GM18868 (cell line): ENCODE measurements at regions not wholly inside any gene's neighbourhood (a gene's known extent, or its start where the extent isn't known, plus 50 kb on each side); places are given as distances from the start of the nearest gene placed in this dataset.
"Not testable (repeated sequence)": the region's sequence is repeated elsewhere in the genome, so short reads cannot be mapped to it uniquely, and the experiment has no call there.

ENCODE experiments used
- ATAC-seq: cut with Tn5 transposase; IDR thresholded peaks from one replicate; pipeline ENCODE4 v1.9.1; 2021; ENCODE audit warnings: mild to moderate bottlenecking, moderate library complexity; ENCODE audit not compliant: unreplicated experiment

DNA sequence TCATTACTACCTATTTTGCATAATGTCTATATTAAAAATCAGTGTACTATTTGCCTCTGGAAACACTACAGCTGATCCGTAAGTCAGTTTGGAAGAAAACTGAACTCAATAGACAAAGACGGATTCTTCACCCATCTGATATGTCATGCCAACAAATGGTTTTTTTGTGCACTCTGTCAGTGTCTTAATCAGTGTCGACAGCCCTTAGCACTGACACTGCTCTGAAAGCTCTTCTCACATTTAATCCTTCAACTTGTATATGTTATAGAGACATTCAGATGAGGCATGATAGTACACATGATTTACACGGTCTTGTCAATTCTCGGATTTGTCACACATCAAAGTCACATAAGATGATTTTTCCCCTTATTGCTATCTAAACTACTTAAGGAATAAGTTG is 347.5 kb upstream of the GALNT5 start:
- ATAC-seq: no peak

GRCh38 chr2:156915332-156915731 is 342.2 kb upstream of the GALNT5 start:
- ATAC-seq: no peak

DNA sequence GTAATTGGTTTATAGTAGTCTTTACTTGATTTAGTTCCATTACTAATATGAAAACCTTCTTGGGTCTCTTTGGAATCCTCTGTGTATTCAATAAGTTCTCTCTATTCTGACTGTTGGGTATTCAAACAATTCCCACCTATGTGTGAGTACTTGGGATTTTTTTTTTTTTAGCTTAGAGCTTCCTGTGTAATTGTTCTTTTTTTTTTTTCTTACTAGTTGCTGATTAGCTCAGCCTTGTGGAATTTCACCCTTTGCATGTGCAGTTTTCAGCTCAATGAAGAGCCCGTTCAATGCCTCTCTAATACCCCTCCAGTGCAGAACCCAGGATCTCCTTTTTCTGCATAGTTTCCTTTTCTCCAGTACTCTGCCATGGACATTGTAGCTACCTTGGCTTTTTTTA is 339.1 kb upstream of the GALNT5 start:
- no peak for ATAC-seq

GRCh38 chr2:156930423-156930822 is 327.1 kb upstream of the GALNT5 start:
- ATAC-seq: no peak

GRCh38 chr2:156933645-156934225 is 323.8 kb upstream of the GALNT5 start:
- no peak for ATAC-seq

DNA sequence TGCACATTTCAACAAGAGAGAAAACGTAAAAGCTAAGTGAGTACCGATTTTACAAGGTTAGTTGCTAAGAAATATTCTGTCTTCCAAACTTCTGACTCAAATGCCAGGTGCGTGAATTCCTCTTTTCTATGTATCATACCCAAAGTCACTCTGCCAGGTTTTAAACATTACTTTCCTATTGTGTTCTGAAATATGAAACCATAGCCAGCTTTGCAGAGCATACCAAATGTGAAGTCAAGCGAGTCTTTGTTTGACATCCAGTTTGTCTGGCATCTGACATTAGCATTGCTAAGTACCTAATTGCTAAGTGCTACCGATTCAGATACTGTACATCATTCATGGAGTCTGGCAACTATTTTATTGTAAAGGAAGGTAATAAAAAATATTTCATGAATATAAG is 321.9 kb upstream of the GALNT5 start:
- no peak for ATAC-seq

GRCh38 chr2:156937430-156937829 is 320.1 kb upstream of the GALNT5 start:
- no peak for ATAC-seq

DNA sequence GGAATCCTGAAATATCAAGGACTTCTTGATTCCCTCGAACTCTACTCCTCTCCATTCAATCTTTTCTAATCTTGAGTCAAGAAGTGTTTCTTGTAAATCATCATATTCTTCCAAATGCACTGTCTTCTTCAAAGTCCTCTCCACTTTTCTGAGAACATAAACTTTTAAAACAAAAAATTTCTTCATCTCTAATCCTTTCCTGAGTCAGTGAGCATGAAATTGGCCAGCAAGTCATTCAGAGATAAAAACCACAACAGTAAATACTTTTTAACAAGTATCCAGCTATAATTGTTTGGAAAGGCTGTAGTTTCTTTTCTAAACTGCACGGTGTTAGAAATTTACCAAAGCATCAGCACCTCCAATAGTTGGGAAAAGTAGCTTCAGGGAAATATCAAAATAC is 312.6 kb upstream of the GALNT5 start:
- no peak for ATAC-seq

DNA sequence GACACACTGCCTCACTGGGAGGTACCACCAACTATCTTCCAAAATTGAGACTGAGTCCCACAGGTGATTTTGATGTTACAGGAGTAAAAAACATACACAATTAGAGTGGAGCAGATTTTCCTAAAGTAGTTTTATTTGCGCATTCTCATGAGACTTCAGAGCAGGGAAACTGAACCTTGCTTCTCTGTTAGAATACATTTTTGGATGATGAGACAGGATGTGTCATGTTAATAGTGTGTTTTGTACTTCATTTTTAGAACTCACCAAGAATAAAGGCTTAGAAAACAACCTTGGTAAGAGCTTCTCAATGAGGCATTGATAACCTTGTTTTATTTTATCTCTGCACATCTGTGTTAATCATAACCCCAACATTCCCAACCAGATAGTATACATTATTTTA is 310.2 kb upstream of the GALNT5 start:
- no peak for ATAC-seq

- ATAC-seq: no peak
These were observed 301.8 kb upstream of the GALNT5 start for GRCh38 chr2:156955701-156956100.

DNA sequence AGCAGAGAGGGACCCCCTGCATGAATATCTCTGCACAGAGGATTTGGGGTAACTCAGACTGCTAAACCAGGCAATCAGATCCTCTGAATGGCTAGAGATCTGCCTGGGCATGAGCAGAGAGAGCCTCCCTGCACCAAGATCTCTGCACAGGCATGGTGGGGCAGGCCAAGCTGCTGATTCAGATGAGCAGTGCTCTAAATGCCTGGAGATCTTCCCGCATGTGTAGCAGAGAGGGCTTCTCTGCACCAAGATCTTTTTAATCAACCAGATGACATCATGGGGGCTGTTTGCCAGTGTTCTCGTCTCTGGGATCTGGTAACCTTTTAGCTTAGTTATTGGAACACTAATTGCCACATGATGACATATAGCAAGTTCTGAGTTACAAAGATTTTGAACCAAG is 301.3 kb upstream of the GALNT5 start:
- no peak for ATAC-seq

GRCh38 chr2:156958374-156958773 is 299.1 kb upstream of the GALNT5 start:
- ATAC-seq: no peak

DNA sequence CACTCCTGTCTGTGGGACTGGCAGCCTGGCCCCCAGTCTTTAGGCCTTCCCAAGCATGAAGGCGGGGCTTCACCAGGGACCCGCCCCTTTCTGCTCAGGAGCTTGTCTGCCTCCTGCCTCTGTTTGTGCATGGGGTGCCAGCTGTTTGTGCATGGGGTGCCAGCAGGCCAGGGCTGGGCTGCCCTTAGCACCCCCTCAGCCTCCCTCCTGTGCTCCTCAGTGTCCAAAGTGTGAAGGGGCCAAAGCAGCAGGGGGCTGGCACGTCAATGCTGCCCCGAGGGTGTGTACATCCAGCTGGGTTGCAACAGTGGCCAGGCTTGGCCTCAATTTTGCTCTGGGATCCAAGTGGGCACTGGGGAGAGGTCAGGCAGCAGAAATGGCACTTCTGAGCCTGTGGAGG is 298.0 kb upstream of the GALNT5 start:
- no peak for ATAC-seq

- ATAC-seq: no peak
These were observed 274.9 kb upstream of the GALNT5 start for GRCh38 chr2:156982615-156983014.

DNA sequence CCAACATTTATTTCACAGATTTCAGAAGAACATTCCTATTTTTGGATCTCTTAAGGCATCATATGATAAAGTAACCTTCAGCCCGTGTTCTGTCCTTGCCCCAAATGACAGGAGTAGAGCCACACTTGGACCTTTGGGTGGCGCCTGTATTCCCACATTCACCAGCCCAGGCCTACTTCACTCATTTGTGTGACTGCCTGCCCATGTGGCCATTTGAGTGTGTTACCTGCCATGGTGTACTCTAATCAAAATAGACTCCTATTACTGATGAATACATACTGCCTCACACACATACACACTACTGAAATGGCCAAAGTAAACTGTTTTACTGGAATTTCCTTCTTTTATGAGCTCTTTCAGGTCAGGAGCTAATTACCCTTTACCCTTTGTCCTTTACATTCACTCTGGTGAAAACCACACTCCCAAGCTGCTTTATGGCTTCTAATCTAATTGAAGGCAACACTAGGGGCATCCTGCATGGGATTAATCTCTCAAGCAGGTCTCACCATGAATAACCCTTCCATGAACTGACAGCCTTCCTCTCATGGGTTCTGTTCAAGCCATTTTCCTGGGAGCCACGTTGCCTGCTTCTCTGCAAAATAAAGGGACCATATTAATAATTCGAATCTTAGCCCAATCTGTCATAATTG is 271.0 kb upstream of the GALNT5 start:
- no peak for ATAC-seq

DNA sequence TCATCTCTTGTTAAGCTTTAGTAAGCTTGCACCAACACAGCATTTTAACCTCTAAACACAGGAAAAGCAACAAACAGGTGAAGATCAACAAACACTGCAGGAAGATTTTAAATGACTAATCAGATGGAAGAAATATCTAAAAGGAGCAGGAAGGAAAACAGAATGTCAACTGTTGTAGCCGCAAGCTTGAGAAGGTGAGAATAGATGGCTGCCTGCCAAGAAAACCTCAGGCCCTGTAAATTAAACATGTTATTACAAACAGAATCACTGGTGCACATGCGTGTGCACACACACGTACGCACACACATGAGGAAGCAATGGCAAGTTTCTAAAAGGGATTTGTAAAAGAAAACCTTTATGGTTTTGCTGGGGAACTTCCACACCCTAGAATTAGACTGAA is 257.8 kb upstream of the GALNT5 start:
- ATAC-seq: no peak

- ATAC-seq: no peak
These were observed 252.7 kb upstream of the GALNT5 start for GRCh38 chr2:157004789-157005188.

DNA sequence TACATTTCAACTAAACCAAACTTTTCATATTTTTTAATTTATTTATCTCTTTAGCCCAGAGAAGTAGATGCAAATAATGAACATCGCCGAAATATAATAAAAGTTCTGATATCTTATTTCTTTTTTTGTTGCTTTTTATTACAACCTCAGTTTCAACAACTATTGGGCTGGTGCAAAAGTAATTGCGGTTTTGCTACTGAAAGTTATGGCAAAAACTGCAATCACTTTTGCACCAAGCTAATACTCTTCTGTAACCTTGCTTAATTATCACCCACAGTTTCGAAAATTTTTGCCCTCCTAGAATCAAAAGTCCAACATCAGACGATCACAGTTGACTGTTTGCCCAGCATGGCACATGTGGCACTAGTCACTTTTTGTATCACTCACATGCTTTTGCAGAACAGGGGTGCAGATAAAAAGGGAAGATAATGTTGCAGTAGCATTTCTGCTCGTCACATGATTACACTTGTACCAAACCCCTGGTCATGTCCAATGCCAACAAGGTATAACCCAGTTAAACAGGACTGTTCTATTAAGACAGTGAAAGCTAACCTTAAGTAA is 242.4 kb upstream of the GALNT5 start:
- ATAC-seq: no peak

GRCh38 chr2:157023264-157023663 is 234.2 kb upstream of the GALNT5 start:
- ATAC-seq: not testable (repeated sequence)

DNA sequence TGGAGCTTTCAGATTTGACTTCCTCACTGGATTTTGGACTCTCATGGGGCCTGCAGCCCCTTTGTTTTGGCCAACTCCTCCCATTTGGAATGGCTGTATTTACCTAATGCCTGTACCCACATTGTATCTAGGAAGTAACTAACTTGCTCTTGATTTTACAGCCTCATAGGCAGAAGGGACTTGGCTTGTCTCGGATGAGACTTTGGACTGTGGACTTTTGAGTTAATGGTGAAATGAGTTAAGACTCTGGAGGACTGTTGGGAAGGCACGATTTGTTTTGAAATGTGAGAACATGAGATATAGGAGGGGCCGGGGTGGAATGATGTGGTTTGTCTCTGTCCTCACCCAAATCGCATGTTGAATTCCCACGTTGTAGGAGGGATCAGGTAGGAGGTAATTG is 233.4 kb upstream of the GALNT5 start:
- ATAC-seq: no peak

GRCh38 chr2:157032017-157032416 is 225.5 kb upstream of the GALNT5 start:
- no peak for ATAC-seq

DNA sequence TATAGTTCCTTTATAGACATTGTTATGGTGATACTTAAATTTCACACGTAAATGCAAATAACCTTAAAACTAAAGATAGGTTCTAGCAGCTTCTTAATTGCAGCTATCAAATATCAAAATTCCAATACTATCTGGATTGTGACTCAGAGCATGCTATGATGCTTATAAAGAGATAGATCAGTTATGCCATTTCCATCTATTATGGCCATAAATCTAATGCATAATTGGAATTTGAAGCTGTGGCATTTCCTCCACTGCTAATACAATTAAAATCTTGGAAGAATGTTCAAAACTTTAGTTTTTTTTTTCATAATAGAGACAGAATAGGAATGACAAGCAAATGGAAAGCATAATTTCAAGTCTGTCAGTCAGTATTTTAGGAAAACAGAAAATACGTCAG is 220.8 kb upstream of the GALNT5 start:
- ATAC-seq: no peak

DNA sequence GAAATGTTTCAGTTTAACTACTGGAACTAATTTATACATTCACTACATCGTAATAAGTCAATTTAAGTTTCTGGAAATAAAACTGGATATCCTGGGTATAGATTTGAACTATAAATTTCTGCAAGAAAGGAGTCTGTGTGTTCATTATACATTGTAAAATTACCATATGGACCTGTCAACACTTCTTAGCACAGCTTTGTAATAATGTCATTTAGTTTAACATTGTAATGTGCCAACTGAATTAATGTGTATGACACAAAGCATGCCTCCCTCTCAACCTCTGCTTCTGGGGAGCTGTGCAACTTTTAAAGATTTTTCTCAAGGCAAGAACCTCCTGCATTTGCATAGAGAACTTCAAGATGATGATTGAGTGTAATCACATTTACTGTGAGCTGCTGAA is 213.7 kb upstream of the GALNT5 start:
- no peak for ATAC-seq
